ENCODE measurements at regions not wholly inside any gene's neighbourhood (a gene's known extent, or its start where the extent isn't known, plus 50 kb on each side); places are given as distances from the start of the nearest gene placed in this dataset.

- DNase-seq (ENCODE audit: low spot score) = no peak
These were observed 145.6 kb upstream of the GALNT17 start for GRCh38 chr7:70986297-70986696.

DNA sequence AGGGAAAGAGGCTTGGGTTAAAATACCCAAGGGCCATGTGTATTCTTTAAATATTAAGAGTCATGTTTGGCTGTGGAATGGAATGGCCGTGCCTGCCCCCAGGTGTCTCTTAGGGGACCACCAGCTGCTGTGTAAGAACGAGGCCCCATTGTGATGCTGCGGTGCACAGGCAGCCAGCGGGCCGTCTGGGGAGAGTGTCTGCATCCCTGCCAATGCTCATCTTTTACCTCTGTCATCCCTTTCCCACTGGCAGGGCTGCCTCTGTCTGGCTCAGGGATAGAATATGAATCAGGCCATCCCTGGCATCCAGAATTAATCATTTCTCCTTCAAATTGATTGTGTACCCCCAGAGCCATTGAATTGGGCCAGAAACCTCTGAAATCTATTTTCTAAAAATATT, 137.8 kb upstream of the GALNT17 start:
- no peak for DNase-seq (ENCODE audit: low spot score)

DNA sequence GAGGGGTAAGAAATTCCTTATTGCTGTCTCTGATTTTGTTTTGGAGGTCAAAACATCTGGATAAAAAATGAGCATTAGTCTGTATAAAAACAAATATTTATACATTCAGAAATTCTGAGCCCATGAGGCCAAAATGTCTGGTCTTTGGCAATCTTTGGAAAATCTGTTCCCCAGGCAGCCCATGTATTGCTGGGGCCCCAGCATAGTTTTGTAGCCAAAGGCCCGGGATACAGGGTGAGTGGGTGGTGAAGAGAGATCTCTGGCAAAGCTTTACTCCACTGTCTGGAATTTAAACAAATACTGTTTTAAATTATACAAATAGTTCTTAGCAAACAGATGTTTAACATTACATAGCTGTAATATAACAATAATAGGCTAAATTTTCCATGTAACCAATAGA, 134.7 kb upstream of the GALNT17 start:
- DNase-seq (ENCODE audit: low spot score) = no peak

GRCh38 chr7:71005109-71005508, 126.8 kb upstream of the GALNT17 start:
- no peak for DNase-seq (ENCODE audit: low spot score)

DNA sequence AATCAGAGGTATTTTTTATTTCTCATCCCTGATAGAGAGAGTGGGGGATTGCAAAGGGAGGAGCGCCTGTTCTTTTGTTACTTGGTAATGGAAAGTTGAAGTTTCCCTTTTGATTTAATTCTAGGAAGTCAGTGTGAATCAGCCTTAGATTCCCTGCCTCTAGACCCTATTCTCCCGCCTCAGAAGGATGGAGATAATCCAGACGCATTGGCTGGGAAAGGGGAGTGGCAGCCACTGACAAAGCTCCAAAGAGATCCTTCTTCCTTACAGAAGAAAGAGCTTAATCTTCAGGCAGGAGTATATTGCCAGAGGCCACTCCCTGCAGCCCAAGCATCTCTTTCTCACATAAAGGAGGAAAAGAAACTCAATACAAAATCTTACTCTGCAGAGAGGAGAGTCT, 122.3 kb upstream of the GALNT17 start:
- no peak for DNase-seq (ENCODE audit: low spot score)

GRCh38 chr7:71015252-71015900, 116.6 kb upstream of the GALNT17 start:
- no peak for DNase-seq (ENCODE audit: low spot score)

- DNase-seq (ENCODE audit: low spot score) = no peak
These were observed 115.5 kb upstream of the GALNT17 start for GRCh38 chr7:71016401-71016800.

DNA sequence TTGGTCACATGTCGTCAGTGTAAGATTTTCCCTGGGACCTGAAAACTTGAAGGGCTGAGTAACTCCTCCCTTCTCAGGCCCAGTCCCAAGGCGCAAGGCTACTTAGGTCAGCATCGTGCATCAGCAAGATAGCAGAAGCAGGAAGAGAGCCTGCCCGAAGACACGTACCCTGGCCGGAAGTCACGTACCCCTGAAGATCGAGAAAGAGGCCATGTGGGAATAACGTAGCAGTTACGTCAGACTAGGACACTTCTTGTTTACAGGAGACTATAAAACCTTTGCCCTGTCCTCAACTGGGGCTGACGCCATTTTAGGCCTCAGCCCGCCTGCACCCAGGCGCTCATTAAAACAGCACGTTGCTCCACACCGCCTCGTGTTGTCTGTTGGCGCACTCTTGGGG, 114.3 kb upstream of the GALNT17 start:
- DNase-seq (ENCODE audit: low spot score) = no peak

DNA sequence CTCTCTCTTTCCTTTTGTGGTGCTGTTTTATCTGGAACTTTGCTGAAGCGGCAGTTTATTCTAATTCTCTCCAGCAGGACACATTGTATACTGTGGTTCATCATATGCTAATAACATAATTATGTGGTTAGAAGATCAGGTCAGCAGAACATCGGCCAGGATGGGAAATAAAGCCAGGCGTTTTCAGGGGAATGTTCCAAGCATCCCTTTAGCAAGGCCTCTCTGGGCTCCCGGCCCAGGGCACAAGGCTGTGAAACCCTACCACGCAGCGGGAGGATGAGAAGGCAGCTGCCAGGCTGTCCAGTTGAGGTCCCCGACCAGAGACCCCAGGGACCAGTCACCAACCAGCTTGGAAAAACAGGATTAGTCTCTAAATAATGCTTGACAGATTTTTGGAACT, 112.2 kb upstream of the GALNT17 start:
- DNase-seq (ENCODE audit: low spot score) = no peak

GRCh38 chr7:71021131-71021530, 110.8 kb upstream of the GALNT17 start:
- no peak for DNase-seq (ENCODE audit: low spot score)

DNA sequence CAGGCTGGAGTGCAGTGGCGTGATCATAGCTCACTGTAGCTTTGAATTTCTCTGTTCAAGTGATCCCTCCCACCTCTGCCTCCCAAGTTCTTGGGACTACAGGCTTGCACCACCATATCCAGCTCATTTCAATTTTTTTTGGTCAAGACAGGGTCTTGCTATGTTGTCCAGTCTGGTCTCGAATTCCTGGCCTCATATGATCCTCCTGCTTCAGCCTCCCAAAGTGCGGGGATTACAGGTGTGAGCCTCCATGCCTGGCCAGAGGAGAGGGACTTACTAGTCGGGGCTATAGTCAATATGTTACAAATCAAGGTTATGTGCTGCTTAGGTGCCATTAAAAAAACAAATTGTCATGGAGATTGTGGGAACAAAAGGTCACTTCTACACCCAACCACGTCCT, 105.3 kb upstream of the GALNT17 start:
- DNase-seq (ENCODE audit: low spot score) = no peak

GRCh38 chr7:71034243-71034642, 97.7 kb upstream of the GALNT17 start:
- DNase-seq (ENCODE audit: low spot score) = no peak

- no peak for DNase-seq (ENCODE audit: low spot score)
These were observed 89.4 kb upstream of the GALNT17 start for GRCh38 chr7:71042591-71042990.

GRCh38 chr7:71050492-71050891, 81.5 kb upstream of the GALNT17 start:
- no peak for DNase-seq (ENCODE audit: low spot score)

DNA sequence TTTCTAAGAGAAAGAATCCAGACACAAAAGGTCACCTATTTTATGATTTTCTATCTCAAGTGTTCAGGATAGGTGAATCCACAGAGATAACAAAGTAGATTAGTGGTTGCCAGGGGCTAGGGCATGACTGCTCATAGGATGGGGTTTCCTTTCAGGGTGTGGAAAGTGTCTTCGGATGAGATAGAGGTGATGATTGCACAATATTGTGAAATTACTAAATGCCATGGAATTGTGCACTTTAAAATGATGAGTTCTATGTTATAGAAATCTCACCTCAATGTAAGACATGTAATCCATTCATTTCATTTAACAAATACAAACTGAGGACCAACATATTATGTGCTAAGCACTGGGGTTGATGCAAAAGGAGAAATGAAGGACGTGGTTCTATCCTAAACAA, 76.4 kb upstream of the GALNT17 start:
- DNase-seq (ENCODE audit: low spot score) = no peak

- DNase-seq (ENCODE audit: low spot score) = no peak
These were observed 54.0 kb upstream of the GALNT17 start for GRCh38 chr7:71077743-71078476.
